SU-DHL-6 (cell line): ENCODE measurements at regions not wholly inside any gene's neighbourhood (a gene's known extent, or its start where the extent isn't known, plus 50 kb on each side); places are given as distances from the start of the nearest gene placed in this dataset.

ENCODE experiments used
- CTCF ChIP-seq: fragments of 200-600 bp; sonication (generic); IDR thresholded peaks from one replicate; pipeline ENCODE4 v1.5.1; 2017; ENCODE audit warnings: antibody characterized with exemption, mild to moderate bottlenecking, low read length, moderate library complexity; ENCODE audit not compliant: insufficient read depth, poor library complexity, severe bottlenecking
- EZH2phosphoT487 ChIP-seq: fragments of 200-600 bp; sonication (generic), shearing (Covaris generic); conservative IDR thresholded peaks from 2 replicates; pipeline ENCODE4 v1.6.1; 2018; ENCODE audit warnings: mild to moderate bottlenecking, antibody characterized with exemption, low read length, moderate library complexity, mixed read lengths

- TF ChIP-seq CTCF (no peak), EZH2phosphoT487 (no peak)
Observed at GRCh38 chr1:65674522-65674921, 118.2 kb upstream of the PDE4B start.
